ENCODE measurements at regions not wholly inside any gene's neighbourhood (a gene's known extent, or its start where the extent isn't known, plus 50 kb on each side); places are given as distances from the start of the nearest gene placed in this dataset.

DNA sequence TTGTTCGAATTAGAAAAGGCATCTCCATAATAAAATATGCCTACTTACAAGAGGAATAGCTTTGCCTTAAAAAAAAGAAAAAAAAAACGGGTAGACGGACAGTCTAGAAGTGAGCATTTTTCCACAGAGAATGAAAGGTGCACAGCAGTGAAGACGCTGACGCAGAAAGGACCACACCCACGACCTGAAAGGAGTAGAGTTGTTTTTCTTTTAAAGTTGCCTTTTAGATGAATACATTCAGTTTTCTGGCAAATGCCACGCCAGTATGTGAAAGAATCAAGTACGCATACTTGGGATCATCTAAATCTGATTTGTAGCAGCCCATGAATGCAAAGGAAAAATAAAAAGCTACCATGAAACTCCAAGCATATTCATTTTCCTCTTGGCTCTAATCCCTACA is 809.2 kb upstream of the SOX11 start:
- Histone ChIP-seq H3K27ac (ENCODE audit: low read depth, low read length) (no peak overlapping the region), H3K4me3 (replicated peaks in 1 of 2; ENCODE audit: low read depth in 1 of 2, low read length in 2 of 2) (no peak overlapping the region), H3K9me3 (ENCODE audit: control insufficient read depth in 1 of 2, insufficient read depth in 1 of 2, low read depth in 1 of 2, low read length in 2 of 2) (peaks cover 13 to 17% of the 10 kb centered on the region in 2 experiments; a peak in 2 of 4 replicates), H2AFZ (ENCODE audit: low read depth, low read length, poor library complexity, severe bottlenecking) (no peak overlapping the region), H3K9me2 (ENCODE audit: insufficient read depth) (no peaks in the 10 kb centered on the region), H3K27me3 (ENCODE audit: insufficient read depth, low read length) (no peaks in the 10 kb centered on the region), H3K79me2 (ENCODE audit: insufficient read depth, low read length) (no peaks in the 10 kb centered on the region), H4K20me1 (ENCODE audit: insufficient read depth) (no peaks in the 10 kb centered on the region), H3K36me3 (ENCODE audit: control insufficient read depth in 1 of 2, insufficient read depth in 2 of 2, low read length in 2 of 2) (no peaks in the 10 kb centered on the region), H3K4me2 (ENCODE audit: low read length) (no peak overlapping the region), H3K4me1 (ENCODE audit: control insufficient read depth in 1 of 2, insufficient read depth in 2 of 2, low read length in 2 of 2) (no peaks in the 10 kb centered on the region), H3K9ac (ENCODE audit: low read length) (no peak overlapping the region)
- CTCF ChIA-PET = no interaction called here
- DNase-seq (ENCODE audit: low read depth, low spot score) (no peak), ATAC-seq (no peak)
- no TSS peak for BruUV-seq (replicated peaks)
- intact Hi-C loops (cut with micrococcal nuclease) = no loop called here
- TF ChIP-seq, protein P1, sequence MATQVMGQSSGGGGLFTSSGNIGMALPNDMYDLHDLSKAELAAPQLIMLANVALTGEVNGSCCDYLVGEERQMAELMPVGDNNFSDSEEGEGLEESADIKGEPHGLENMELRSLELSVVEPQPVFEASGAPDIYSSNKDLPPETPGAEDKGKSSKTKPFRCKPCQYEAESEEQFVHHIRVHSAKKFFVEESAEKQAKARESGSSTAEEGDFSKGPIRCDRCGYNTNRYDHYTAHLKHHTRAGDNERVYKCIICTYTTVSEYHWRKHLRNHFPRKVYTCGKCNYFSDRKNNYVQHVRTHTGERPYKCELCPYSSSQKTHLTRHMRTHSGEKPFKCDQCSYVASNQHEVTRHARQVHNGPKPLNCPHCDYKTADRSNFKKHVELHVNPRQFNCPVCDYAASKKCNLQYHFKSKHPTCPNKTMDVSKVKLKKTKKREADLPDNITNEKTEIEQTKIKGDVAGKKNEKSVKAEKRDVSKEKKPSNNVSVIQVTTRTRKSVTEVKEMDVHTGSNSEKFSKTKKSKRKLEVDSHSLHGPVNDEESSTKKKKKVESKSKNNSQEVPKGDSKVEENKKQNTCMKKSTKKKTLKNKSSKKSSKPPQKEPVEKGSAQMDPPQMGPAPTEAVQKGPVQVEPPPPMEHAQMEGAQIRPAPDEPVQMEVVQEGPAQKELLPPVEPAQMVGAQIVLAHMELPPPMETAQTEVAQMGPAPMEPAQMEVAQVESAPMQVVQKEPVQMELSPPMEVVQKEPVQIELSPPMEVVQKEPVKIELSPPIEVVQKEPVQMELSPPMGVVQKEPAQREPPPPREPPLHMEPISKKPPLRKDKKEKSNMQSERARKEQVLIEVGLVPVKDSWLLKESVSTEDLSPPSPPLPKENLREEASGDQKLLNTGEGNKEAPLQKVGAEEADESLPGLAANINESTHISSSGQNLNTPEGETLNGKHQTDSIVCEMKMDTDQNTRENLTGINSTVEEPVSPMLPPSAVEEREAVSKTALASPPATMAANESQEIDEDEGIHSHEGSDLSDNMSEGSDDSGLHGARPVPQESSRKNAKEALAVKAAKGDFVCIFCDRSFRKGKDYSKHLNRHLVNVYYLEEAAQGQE (IDR thresholded peaks at IDR 0.05; ENCODE audit: low read depth) = no peak
- RAD21 ChIA-PET (ENCODE audit: low non-redundant PET in 1 of 2, low total read pairs in 2 of 2, uncharacterized antibody in 2 of 2, unreplicated experiment in 2 of 2) = no interaction called here
- POLR2A ChIA-PET = no interaction called here

DNA sequence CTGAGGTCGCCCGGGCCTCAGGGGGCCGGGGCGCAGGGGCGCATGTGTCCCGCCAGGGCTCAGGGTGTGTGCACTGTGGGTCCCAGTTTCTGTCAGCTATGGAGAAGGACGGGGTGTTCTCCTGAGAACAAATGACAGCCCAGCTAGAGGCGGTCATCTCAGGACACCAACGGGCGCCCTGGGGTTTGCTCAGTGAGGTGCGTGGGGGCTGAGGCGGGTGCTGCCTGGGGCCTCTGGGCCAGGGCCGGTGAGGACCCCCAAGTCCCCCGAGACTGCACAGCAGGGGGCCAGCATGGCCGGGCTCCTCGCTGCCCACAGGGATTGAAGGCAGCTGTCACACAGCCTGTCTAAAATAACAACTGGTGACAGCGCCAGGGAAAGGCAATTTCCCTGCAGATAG is 808.8 kb upstream of the SOX11 start:
- H3K9ac ChIP-seq (ENCODE audit: low read length) = no peak overlapping the region
- no peaks in the 10 kb centered on the region for H3K79me2 ChIP-seq (ENCODE audit: insufficient read depth, low read length)
- no peak overlapping the region for H2AFZ ChIP-seq (ENCODE audit: low read depth, low read length, poor library complexity, severe bottlenecking)
- H3K9me2 ChIP-seq (ENCODE audit: insufficient read depth) = no peaks in the 10 kb centered on the region
- H3K27ac ChIP-seq (ENCODE audit: low read depth, low read length) = no peak overlapping the region
- CTCF ChIA-PET = no interaction called here
- H4K20me1 ChIP-seq (ENCODE audit: insufficient read depth) = no peaks in the 10 kb centered on the region
- POLR2A ChIA-PET = no interaction called here
- no peak overlapping the region for H3K4me3 ChIP-seq (replicated peaks in 1 of 2; ENCODE audit: low read depth in 1 of 2, low read length in 2 of 2)
- no peaks in the 10 kb centered on the region for H3K4me1 ChIP-seq (ENCODE audit: control insufficient read depth in 1 of 2, insufficient read depth in 2 of 2, low read length in 2 of 2)
- H3K4me2 ChIP-seq (ENCODE audit: low read length) = no peak overlapping the region
- ATAC-seq (no peak), DNase-seq (ENCODE audit: low read depth, low spot score) (no peak)
- no peaks in the 10 kb centered on the region for H3K27me3 ChIP-seq (ENCODE audit: insufficient read depth, low read length)
- H3K9me3 ChIP-seq (ENCODE audit: control insufficient read depth in 1 of 2, insufficient read depth in 1 of 2, low read depth in 1 of 2, low read length in 2 of 2) = peaks cover 12 to 13% of the 10 kb centered on the region in 2 experiments; a peak in 2 of 4 replicates
- intact Hi-C loops (cut with micrococcal nuclease) = no loop called here
- RAD21 ChIA-PET (ENCODE audit: low non-redundant PET in 1 of 2, low total read pairs in 2 of 2, uncharacterized antibody in 2 of 2, unreplicated experiment in 2 of 2) = no interaction called here
- no peaks in the 10 kb centered on the region for H3K36me3 ChIP-seq (ENCODE audit: control insufficient read depth in 1 of 2, insufficient read depth in 2 of 2, low read length in 2 of 2)
- no TSS peak for BruUV-seq (replicated peaks)
- TF ChIP-seq ZFX (IDR thresholded peaks at IDR 0.05) (no peak), EGR1 (IDR thresholded peaks at IDR 0.05; ENCODE audit: low read depth) (no peak), YY1 (IDR thresholded peaks at IDR 0.05; ENCODE audit: extremely low read depth, insufficient replicate concordance, low read depth, low read length) (no peak), SIN3A (IDR thresholded peaks at IDR 0.05; ENCODE audit: low read depth) (no peak), POLR2A (IDR thresholded peaks at IDR 0.05; ENCODE audit: borderline replicate concordance, extremely low read depth, insufficient read depth, insufficient read length) (no peak), ELF1 (IDR thresholded peaks at IDR 0.05; ENCODE audit: borderline replicate concordance, low read depth) (no peak), EZH2 (IDR thresholded peaks at IDR 0.05) (no peak), POLR2AphosphoS5 (IDR thresholded peaks at IDR 0.05; ENCODE audit: low read depth, low read length) (no peak)
- TF ChIP-seq, protein P1 (IDR thresholded peaks at IDR 0.05; ENCODE audit: low read depth) = no peak
- TF ChIP-seq, protein P2, sequence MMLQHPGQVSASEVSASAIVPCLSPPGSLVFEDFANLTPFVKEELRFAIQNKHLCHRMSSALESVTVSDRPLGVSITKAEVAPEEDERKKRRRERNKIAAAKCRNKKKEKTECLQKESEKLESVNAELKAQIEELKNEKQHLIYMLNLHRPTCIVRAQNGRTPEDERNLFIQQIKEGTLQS (IDR thresholded peaks at IDR 0.05) = no peak
- TF ChIP-seq, protein P3, sequence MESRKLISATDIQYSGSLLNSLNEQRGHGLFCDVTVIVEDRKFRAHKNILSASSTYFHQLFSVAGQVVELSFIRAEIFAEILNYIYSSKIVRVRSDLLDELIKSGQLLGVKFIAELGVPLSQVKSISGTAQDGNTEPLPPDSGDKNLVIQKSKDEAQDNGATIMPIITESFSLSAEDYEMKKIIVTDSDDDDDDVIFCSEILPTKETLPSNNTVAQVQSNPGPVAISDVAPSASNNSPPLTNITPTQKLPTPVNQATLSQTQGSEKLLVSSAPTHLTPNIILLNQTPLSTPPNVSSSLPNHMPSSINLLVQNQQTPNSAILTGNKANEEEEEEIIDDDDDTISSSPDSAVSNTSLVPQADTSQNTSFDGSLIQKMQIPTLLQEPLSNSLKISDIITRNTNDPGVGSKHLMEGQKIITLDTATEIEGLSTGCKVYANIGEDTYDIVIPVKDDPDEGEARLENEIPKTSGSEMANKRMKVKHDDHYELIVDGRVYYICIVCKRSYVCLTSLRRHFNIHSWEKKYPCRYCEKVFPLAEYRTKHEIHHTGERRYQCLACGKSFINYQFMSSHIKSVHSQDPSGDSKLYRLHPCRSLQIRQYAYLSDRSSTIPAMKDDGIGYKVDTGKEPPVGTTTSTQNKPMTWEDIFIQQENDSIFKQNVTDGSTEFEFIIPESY (IDR thresholded peaks at IDR 0.05; ENCODE audit: extremely low read depth, insufficient replicate concordance, low read length) = no peak
